ENCODE measurements at regions not wholly inside any gene's neighbourhood (a gene's known extent, or its start where the extent isn't known, plus 50 kb on each side); places are given as distances from the start of the nearest gene placed in this dataset.

DNA sequence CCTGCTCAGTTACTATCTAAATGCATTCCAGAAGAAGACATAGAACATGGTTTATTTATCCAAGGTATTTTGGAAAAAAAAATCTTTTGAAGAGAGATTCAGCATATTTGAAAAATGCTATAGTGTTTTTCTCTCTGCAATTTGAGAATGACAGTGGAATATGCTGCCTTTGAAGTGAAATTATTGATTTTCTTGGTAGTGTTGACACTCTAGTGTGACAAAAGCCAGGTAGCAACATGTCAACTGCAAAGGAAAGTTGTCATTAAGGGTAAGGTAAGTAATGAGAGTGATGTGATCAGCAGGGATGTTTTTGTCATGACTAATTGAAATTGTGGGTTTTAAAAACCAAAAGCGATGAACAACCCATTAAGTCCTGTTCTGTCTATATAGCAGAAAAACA lies 1387.1 kb upstream of the TMEFF2 start:
- WGBS, 2 donors: 93% methylated on average over 1 of the region's 1 CpG
- TF ChIP-seq CTCF (IDR thresholded peaks at IDR 0.05): no peak
- H3K4me3 ChIP-seq (ENCODE audit: low read depth, poor library complexity, severe bottlenecking): no peak overlapping the region
- DNase-seq (ENCODE audit: low spot score in 2 of 2): no peak
- intact Hi-C loops (cut with DNase I; ENCODE audit: low total_unique reads): no loop called here

- TF ChIP-seq CTCF (IDR thresholded peaks at IDR 0.05): no peak
- TF ChIP-seq POLR2A (IDR thresholded peaks at IDR 0.05): no peak
- peak in 1 of 2 donors; percentile 60 for DNase-seq (ENCODE audit: low spot score in 2 of 2)
- intact Hi-C loops (cut with DNase I; ENCODE audit: low total_unique reads): no loop called here
- H3K4me3 ChIP-seq (ENCODE audit: low read depth, poor library complexity, severe bottlenecking): no peak overlapping the region
- 92 to 94% methylated on average over 21 of the region's 21 CpGs for WGBS, 2 donors
These were observed 1385.6 kb upstream of the TMEFF2 start for GRCh38 chr2:193580176-193580950.

DNA sequence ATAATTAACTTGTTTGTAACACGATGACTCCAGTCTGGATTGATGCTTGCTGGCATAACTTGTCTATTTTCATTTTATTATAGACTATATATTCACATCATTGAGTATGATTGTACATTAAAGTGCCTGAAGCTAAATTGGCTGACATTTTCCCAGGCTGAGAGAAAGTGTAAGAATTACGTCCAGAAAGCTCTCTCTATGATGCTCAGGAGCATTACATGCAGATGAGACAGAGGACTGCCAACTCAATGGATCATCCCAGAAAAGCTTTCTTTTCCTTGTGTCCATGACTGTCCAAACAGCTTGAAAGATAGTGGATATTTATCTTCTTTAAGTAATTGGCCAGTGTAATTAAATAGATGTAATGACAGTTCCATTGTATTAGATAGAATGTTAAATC lies 1372.2 kb upstream of the TMEFF2 start:
- TF ChIP-seq POLR2A (IDR thresholded peaks at IDR 0.05) (no peak), CTCF (IDR thresholded peaks at IDR 0.05) (no peak)
- intact Hi-C loops (cut with DNase I; ENCODE audit: low total_unique reads): no loop called here
- no peak for DNase-seq (ENCODE audit: low spot score in 2 of 2)
- H3K4me3 ChIP-seq (ENCODE audit: low read depth, poor library complexity, severe bottlenecking): no peak overlapping the region
- 44 to 45% methylated on average over 2 of the region's 2 CpGs for WGBS, 2 donors

GRCh38 chr2:193566276-193566675 lies 1371.5 kb upstream of the TMEFF2 start:
- intact Hi-C loops (cut with DNase I; ENCODE audit: low total_unique reads): no loop called here
- TF ChIP-seq POLR2A (IDR thresholded peaks at IDR 0.05): no peak
- TF ChIP-seq CTCF (IDR thresholded peaks at IDR 0.05): no peak
- WGBS, 2 donors: 39 to 51% methylated on average over 2 of the region's 2 CpGs
- no peak overlapping the region for H3K4me3 ChIP-seq (ENCODE audit: low read depth, poor library complexity, severe bottlenecking)
- DNase-seq (ENCODE audit: low spot score in 2 of 2): no peak

DNA sequence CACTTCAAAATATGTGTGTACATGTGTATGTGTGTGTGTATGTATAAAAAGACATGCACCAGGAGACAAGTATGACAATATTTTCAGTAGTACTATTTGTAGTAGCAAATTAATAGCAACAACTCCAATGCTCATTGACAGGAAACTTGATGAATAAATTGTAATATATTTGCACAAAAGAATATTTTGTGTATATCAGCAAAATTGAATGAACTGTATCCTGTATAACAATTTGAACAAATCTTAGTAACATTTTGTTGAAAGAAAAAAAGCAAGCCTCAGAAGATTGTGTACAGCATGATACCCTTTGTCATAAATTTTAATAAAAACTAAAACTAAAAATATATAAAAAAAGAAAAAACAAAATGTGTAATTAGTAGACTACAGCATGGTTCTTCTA lies 1367.3 kb upstream of the TMEFF2 start:
- H3K4me3 ChIP-seq (ENCODE audit: low read depth, poor library complexity, severe bottlenecking): no peak overlapping the region
- no peak for DNase-seq (ENCODE audit: low spot score in 2 of 2)
- intact Hi-C loops (cut with DNase I; ENCODE audit: low total_unique reads): no loop called here
- TF ChIP-seq POLR2A (IDR thresholded peaks at IDR 0.05) (no peak), CTCF (IDR thresholded peaks at IDR 0.05) (no peak)

DNA sequence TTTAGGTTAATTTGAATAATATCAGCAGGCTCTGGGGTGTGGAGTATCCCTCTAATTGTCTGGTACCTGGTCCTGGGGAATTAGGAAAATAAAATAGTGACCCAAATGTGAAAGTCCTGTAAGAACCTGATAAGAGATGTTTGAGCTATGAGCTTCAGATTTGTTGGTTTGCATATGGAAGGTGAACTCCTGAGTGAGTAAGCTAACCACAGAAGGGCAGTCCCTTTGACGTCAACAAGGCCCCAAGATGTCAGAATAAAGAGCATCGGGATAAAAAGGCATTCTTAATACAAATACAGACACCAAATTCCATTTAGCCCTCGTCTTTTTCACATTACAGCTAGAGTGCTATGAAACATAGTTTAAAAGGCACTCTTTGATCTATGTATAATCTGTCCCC lies 1366.3 kb upstream of the TMEFF2 start:
- no peak for DNase-seq (ENCODE audit: low spot score in 2 of 2)
- intact Hi-C loops (cut with DNase I; ENCODE audit: low total_unique reads): no loop called here
- 39 to 67% methylated on average over 3 of the region's 3 CpGs for WGBS, 2 donors
- H3K4me3 ChIP-seq (ENCODE audit: low read depth, poor library complexity, severe bottlenecking): no peak overlapping the region
- TF ChIP-seq CTCF (IDR thresholded peaks at IDR 0.05) (no peak), POLR2A (IDR thresholded peaks at IDR 0.05) (no peak)

All from lower leg skin (tissue), 4 donors.